Activated naive CD4-positive, alpha-beta T cell treated with anti-CD3 and anti-CD28 coated beads, Interleukin-2, amount 50 U/mL, for 16 hours (primary cell): ENCODE measurements at regions not wholly inside any gene's neighbourhood (a gene's known extent, or its start where the extent isn't known, plus 50 kb on each side); places are given as distances from the start of the nearest gene placed in this dataset.

Source experiments
- DNase-seq: peaks from one replicate; pipeline ENCODE4 v3.0.0-alpha.2; 2020

DNA sequence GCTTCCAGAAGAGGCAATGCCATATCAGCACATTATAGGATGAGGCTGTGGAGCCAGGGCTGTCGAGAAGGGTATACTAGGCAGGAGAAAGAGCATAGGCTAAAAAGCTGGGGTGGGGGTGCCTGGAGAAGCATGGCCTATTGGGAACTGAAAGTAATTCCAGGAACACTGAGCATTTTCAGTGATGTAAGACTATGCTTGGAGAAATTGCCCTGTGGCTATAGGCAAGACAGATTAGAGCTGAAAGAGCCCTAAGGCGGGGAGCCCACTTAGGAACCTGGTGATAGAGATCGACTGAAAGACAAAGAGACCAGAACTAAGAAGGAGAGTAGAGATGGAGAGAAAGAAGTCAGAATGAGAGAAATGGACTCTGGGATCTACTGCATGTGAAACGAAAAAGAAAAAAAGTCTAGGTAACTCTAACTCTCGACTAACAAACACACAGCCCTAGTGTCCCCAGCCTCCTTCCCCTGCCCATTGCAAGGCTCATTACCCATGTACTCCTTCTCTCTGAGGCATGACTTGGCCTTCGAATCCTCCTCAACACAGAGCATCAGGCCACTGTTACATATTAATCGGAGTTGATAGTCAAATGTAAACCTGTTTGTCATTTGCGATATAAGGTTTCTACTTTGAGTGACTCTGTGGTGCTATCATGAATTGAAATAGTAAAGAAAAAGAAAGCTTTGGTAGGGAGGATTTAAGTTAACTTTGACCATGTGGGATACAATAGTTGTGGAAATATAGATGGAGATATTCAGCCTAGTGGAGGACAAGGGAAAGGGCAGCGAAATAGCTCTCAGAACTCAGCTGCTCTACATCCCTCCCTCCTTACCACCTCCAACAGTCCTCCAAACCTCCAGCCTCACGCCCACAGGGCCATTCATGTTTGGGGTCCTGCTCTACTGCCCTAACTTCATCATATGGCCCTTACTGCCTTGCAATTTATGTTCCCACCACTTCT is 52.3 kb upstream of the BMAL1 start:
- no peak for DNase-seq

DNA sequence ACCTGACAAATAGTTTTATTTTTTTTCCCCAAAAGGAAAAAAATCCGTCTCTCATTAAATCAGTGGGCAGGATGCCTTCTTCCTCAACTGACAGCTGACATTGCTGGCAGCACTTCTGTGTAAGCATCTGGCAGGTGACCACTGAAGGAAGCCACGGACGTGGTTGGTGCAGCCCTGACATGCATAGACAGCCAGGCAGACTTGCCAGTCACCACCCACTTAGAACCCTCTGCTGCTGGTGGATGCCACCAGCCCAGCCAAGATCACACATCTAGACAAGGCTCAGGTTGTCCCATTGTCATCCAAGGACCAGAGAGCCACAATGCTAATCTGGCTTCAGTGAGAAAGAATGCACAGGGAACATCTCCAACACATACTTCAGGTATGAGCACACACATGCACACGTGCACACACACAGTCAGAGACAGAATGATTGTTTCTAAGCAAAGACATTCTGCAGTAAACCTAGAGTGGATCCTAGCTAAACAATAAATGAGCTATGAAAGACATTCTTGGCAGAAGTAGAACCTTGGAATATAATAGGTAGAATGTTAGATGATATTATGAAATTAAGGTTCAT is 49.8 kb upstream of the BMAL1 start:
- DNase-seq, result no peak
